ENCODE measurements at regions not wholly inside any gene's neighbourhood (a gene's known extent, or its start where the extent isn't known, plus 50 kb on each side); places are given as distances from the start of the nearest gene placed in this dataset.

DNA sequence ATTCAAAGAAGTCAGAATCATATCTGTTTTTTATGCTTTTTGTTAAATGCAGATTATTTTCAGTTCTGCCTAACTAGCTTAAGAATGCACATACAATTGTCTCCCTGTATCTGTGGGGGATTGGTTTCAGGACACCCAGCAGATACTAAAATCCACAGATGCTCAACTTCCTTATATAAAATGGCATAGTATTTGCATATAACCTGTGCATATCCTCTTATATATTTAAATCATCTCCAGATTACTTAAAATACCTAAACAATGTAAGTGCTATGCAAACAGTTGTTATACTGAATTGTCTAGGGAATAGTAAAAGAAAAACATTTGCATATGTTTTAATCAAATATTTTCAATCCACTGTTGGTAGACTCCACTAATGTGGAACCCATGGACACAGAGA is 279.4 kb downstream of the TMA16 start:
- TF ChIP-seq, protein P1, sequence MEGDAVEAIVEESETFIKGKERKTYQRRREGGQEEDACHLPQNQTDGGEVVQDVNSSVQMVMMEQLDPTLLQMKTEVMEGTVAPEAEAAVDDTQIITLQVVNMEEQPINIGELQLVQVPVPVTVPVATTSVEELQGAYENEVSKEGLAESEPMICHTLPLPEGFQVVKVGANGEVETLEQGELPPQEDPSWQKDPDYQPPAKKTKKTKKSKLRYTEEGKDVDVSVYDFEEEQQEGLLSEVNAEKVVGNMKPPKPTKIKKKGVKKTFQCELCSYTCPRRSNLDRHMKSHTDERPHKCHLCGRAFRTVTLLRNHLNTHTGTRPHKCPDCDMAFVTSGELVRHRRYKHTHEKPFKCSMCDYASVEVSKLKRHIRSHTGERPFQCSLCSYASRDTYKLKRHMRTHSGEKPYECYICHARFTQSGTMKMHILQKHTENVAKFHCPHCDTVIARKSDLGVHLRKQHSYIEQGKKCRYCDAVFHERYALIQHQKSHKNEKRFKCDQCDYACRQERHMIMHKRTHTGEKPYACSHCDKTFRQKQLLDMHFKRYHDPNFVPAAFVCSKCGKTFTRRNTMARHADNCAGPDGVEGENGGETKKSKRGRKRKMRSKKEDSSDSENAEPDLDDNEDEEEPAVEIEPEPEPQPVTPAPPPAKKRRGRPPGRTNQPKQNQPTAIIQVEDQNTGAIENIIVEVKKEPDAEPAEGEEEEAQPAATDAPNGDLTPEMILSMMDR (IDR thresholded peaks at IDR 0.05; ENCODE audit: low read depth, low read length): no peak

DNA sequence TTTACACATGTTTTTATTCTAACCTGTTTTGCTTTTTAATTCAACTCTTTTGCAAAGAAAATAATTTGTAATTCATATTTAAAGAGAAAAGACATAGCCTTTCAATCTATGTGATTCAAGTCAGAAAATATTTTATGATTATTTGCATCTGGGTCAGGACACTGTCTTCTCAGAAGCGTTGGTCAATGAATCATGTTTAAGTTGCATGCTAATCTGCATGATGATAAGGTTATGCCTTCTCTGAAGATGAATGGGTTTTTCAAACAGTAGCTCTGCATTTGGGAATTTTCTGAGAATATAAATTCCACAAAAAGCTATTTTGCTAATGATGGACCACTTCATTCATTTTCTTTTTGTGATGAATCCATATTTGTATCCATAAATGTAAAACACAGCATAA is 282.5 kb downstream of the TMA16 start:
- TF ChIP-seq, protein P1 (IDR thresholded peaks at IDR 0.05; ENCODE audit: low read depth, low read length): no peak
- DNase-seq (ENCODE audit: extremely low read depth, low read depth): no peak

More for the DNA sequence above, 279.4 kb downstream of the TMA16 start:
- no peak for DNase-seq (ENCODE audit: extremely low read depth, low read depth)

DNA sequence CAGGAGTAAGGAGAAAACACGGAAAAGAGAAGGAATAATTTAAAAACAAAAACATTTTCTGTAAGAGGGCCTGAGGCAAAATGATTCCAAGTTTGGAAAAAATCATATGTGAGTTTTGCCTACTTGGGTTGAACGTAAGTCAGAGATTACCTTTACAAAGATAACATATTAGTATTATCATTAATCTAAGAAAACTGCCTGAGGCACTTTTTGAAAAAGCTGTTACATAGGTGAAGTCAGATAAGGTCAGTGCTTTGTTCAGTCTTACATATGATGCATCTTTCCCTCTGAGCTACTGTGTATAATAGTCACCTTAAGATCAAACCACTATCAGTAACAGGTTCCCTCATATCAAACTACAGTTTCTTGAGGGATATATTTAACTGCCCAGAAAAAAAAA is 287.2 kb downstream of the TMA16 start:
- TF ChIP-seq, protein P1 (IDR thresholded peaks at IDR 0.05; ENCODE audit: low read depth, low read length): no peak
- no peak for DNase-seq (ENCODE audit: extremely low read depth, low read depth)

DNA sequence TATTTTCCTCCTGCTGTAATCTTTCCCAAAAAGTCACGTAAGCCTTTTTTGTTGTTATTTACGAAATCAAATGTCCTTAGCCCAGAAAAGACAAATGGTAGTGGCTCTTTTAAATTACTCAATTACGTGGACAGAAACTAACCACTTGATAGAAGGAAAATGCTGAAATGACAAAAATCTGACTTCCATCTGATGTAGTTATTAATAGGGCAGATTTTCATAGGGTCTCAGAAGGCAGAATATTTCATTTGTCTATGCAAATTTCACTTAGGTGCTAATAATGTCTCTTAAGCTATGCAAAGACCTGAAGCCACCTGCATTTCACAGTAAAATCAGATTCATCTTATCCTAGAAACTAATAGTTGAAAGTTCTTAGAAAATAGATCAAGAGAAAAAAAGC is 295.7 kb downstream of the TMA16 start:
- TF ChIP-seq, protein P1 (IDR thresholded peaks at IDR 0.05; ENCODE audit: low read depth, low read length): no peak
- no peak for DNase-seq (ENCODE audit: extremely low read depth, low read depth)

DNA sequence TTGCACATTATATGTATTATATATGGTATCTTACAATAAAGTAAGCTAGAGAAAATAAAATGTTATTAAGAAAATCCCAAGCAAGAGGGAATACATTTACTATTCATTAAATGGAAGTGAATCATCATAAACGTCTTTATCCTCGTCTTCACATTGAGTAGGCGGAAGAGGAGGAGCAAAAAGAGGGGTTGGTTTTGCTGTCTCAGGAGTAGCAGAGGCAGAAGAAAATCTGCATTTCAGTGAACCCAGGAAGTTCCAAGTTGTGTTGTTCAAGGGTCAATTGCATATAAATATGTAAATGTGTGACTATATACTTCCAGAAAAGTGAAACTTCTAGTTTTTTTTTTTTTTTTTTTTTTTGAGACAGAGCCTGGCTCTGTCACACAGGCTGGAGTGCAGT is 301.4 kb downstream of the TMA16 start:
- no peak for DNase-seq (ENCODE audit: extremely low read depth, low read depth)
- TF ChIP-seq, protein P1 (IDR thresholded peaks at IDR 0.05; ENCODE audit: low read depth, low read length): no peak

DNA sequence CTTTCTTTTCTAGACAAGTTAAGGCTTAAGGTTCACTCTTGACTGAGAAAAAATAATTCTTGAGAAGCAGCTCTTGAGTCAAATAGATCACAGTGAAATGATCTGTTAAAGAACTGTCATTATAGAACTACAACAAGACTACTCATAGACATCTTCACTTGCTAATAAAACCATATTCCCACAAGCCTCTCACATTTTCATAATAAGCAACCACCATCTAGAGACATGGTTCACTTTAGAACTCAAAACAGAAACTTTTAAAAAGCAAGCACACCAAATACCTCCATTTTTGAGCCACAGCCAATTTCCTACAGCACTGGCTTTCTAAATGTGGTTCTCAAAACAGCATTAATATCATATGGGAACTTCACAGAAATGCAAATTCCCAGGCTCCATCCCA is 309.5 kb downstream of the TMA16 start:
- TF ChIP-seq, protein P1 (IDR thresholded peaks at IDR 0.05; ENCODE audit: low read depth, low read length): no peak
- no peak for DNase-seq (ENCODE audit: extremely low read depth, low read depth)

DNA sequence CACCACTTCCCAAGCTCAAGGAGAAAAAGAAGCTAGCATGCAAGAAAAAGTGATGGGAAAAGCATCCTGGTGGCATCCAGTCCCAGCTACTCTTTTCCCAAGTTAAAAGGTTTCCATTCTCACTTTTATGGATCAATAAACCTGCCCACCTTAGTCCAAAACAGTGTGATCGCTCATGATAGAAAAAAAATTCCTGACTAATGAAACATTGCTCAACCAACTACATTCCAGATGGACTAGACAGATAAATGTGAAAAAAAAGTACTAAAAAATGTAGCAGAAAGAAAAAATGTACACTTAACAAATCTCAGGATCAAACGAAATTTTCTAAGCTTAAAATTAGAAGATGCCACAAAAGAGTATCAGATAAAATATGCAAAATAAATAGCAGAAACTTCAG is 312.2 kb downstream of the TMA16 start:
- TF ChIP-seq, protein P1 (IDR thresholded peaks at IDR 0.05; ENCODE audit: low read depth, low read length): no peak
- no peak for DNase-seq (ENCODE audit: extremely low read depth, low read depth)

Measured in AG09319 (cell line).